HG02943 (cell line): ENCODE measurements at regions not wholly inside any gene's neighbourhood (a gene's known extent, or its start where the extent isn't known, plus 50 kb on each side); places are given as distances from the start of the nearest gene placed in this dataset.

Experiments
- ATAC-seq: cut with Tn5 transposase; IDR thresholded peaks from one replicate; pipeline ENCODE4 v1.9.1; 2021; ENCODE audit warnings: mild to moderate bottlenecking, low read depth, moderate library complexity; ENCODE audit not compliant: unreplicated experiment

DNA sequence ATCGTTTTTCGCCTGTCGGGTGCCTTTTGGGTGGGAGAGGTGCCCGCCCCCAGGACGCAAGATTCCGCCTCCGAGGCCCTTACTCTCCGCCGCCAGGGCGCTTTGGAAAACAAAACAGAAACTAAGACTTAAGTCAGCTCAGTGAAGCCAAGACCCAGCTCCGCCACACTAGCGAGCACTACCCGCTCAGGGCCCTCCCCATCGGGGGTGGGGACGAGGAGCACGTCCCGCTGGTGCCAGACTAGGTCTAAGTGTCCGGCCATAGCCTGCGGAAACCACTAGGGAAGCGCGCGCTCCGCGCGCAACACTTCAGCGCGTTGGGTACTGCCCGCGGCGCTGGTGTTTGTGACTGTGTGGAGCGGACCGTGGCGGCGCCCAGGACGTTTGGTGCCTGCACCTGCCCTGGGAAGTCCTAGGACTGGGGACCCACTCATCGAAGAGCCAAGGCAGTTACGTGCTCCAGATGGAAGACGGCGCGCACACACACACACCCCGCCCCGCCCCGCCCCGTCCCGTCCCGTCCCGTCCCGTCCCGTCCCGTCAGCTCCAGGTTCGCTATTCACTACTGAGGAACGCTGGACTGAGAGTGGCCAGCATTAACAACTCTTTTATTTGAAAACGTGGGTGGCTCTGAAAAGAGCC is 57.6 kb upstream of the BOLA1 start:
- ATAC-seq: peak; percentile 31

DNA sequence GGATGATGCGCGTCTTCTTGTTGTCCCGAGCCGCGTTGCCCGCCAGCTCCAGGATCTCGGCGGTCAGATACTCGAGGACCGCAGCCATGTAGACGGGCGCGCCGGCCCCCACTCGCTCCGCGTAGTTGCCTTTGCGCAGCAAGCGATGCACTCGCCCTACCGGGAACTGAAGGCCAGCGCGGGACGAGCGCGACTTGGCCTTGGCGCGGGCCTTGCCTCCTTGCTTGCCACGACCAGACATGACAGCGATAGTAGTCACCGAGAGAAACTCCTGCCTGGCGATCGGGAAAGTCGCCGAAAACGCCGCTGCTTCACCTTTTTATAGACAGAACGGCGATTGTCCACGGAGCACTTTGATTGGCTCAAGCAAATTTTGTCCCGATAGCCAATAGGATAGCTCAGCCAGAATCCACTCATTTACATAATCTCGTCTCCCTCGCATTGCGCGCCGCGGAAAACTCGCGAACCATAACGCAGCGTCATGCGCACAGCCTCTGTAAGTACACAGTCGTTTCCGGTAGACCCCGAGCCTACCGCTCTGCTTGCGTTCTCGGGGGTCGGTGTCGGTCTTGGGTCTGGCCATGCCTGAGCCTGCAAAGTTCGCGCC is 56.8 kb upstream of the BOLA1 start:
- peak; percentile 49 for ATAC-seq

DNA sequence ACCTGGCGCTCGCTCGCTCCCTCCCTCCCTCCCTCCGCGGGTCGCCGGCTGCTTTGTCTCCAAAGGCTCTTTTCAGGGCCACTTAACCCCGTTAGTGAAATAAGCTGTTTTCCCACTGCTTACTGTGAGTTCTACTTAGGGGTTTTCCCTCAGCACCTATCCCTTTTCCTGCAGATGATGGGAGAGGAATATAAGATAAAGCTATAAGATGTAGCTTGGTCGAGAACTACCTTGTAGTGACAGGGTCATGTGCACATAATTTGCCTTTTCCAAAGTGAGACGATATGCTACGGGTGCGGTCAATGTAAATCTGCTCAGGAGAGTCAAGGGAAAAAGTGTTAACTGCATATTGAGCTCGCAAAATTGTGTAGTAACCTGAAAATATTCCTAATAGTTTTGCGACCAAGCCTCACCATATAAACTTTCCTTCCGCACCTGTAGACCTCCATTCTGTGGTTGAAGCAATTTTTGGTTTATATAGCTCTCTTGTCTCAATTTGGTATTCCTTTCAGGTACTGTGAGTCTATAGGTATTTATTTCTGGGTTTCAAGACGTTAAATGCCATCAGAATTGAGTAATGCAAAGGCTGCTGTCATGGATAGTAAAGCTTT is 55.8 kb upstream of the BOLA1 start:
- no peak for ATAC-seq

- ATAC-seq: no peak
Observed at GRCh38 chr1:149844101-149844500, 55.3 kb upstream of the BOLA1 start.

- no peak for ATAC-seq
Observed at GRCh38 chr1:149844650-149845255, 54.6 kb upstream of the BOLA1 start.

DNA sequence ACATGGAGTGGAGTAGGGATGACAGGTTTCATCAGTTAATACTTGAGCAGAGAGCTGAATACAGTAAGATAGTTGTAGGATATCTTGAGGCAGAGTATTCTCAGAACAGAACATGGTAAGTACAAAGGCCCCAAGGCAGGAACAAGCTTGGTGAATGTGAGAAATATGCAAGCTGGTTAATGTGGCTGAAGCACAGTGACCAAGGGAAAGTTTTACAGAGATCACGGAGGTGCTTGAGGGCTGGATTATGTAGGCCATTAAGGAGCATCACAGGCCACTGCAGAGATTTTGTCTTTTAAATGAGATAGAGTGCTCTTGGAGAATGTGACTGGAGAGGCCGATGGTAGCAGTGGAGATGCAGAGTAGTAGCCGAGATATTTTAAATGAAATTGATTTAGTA is 54.0 kb upstream of the BOLA1 start:
- ATAC-seq: no peak

- ATAC-seq: no peak
Observed at GRCh38 chr1:149846042-149846441, 53.3 kb upstream of the BOLA1 start.

DNA sequence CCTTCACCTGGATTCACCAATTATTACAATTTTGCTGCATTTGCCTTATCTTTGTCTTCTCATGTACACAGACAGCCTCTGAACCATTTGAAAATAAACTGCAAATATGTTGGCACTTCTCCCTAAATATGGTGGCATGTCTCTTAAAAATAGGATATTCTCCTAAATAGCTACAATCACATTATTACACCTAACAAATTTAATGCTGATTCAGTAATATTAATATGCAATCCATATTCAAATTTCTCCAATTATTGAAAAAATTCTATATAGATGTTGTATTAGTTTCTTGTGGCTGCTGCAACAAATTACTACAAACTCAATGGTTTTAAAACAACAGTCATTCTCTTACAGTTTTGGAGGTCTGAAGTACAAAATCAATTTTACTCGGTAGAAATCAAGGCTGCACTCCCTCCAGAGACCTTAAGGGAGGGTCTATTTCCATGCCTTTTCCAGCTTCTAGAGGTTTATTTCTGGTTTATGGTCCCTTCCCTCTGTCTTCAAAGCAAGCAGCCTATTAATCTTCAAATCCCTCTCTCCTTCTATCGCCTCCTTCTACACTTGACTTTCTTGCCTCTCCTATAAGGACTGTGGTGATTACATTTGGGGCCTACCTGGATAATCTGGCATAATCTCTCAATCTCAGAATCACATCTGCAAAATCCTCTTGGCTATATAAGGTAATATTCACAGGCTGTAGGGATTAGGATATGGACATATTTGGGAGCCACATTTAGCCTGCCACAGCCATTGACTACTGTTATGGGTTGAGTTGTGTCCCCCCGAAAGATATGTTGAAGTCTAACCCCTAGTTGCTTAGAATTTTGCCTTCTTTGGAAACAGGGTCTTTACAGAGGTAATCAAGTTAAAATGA is 52.5 kb upstream of the BOLA1 start:
- no peak for ATAC-seq

DNA sequence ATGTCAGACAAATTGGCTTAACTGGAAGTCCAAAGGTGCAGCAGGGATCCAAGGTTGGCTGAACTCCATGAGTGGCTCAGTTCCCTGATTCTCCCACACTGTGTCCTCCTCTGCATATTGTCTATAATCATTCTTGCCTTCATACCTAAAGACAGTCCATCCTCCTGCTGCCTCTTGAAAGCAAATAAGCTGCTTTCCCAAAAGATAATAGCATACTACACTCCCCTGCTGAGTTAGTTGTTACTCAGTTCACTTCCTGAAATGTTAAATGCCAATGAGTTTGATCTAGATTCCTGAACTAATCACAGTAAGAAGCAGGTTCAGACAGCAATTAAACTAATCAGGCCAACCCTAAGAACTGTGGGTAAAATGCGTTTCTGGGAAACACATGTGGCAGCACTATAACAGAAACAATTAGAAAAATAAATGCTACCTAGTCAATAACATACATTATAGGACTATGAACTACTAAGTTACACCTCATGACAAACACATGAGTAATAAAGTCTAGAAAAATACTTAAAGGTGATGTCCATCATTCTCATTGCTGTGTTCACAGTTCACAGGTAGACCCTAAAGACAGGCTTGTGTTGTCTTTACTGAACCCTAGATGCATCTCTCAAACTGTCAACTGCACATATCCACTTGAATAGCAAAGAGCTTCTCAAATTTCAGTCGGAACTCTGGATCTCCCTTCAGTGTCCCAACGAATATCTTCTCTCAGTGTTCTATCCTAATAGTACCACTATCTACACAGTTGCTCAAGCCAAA is 50.8 kb upstream of the BOLA1 start:
- ATAC-seq: no peak

DNA sequence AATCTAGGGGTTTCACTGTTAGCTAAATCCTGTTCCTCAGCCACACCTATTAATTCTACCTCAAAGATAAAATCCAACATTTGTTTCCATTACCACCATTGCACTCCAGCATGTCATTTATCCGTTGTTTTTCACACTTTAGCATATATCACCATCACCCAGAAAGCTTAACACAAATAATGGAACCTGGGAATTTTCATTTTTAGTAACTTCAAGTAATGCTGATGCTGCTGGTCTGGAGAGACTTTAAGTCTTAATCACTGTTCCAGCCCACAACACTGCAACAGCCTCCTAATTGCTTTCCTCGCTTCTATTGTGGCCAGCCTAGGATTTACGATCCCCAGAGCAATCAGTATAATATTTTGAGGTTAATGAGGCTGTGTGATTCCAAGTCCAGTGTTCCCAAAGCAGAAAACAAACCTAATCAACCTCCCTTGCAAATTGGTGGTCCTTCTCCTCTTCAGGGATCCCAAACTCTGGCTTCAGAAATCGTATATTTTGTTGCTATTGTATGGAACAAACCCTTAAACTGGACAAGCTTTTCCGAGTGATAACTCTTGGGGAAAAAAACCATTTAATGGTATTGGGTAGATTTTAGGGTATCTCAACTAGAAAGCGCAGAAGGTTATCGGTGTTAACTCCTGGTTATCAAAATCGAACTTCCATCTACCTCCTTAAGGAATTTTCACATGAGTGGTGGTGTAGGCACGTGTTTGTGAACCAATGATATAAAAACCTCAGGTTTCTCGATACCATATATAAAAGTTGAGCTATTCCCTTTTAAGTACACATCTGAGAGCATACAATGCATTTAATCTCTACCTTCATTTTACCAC is 50.0 kb upstream of the BOLA1 start:
- ATAC-seq: no peak
